Mesenchymal stem cell (in vitro differentiated cells and primary cell): ENCODE measurements at regions not wholly inside any gene's neighbourhood (a gene's known extent, or its start where the extent isn't known, plus 50 kb on each side); places are given as distances from the start of the nearest gene placed in this dataset.

ENCODE experiments used
- DNase-seq: peaks from one replicate; pipeline ENCODE4 v3.0.0-alpha.2; 2013
- H2AFZ ChIP-seq: one replicate; pipeline ENCODE4 v1.6.1; 2013; ENCODE audit warnings: low read depth, mild to moderate bottlenecking, control low read depth, inconsistent platforms, low read length, moderate library complexity
- H2AK5ac ChIP-seq: 2 replicates; pipeline ENCODE4 v1.6.1; 2013; ENCODE audit warnings: low read length, moderate library complexity, mild to moderate bottlenecking, inconsistent platforms; ENCODE audit not compliant: severe bottlenecking
- H2BK120ac ChIP-seq: one replicate; pipeline ENCODE4 v1.6.1; 2013; ENCODE audit warnings: low read depth, mild to moderate bottlenecking, inconsistent platforms, low read length, moderate library complexity
- H2BK12ac ChIP-seq, 2 experiments: one replicate each; pipeline ENCODE4 v1.6.1; 2013; ENCODE audit warnings: inconsistent platforms in 2 of 2, low read length in 2 of 2, mild to moderate bottlenecking in 2 of 2, moderate library complexity in 2 of 2, control low read depth in 1 of 2
- H2BK15ac ChIP-seq: one replicate; pipeline ENCODE4 v1.6.1; 2013; ENCODE audit warnings: mild to moderate bottlenecking, low read depth, inconsistent platforms; ENCODE audit not compliant: poor library complexity, severe bottlenecking
- H2BK5ac ChIP-seq: 2 replicates; pipeline ENCODE4 v1.6.1; 2013; ENCODE audit warnings: low read depth, mild to moderate bottlenecking, low read length, control low read depth, inconsistent platforms; ENCODE audit not compliant: poor library complexity, severe bottlenecking
- H3K14ac ChIP-seq, 2 experiments: one replicate each; pipeline ENCODE4 v1.6.1; 2013; ENCODE audit warnings: inconsistent platforms in 2 of 2, low read length in 2 of 2, control low read depth in 1 of 2, mild to moderate bottlenecking in 1 of 2, moderate library complexity in 1 of 2
- H3K18ac ChIP-seq, 2 experiments: one replicate each; pipeline ENCODE4 v1.6.1; 2013; ENCODE audit warnings: inconsistent platforms in 2 of 2, low read length in 2 of 2, control low read depth in 1 of 2, low read depth in 1 of 2, mild to moderate bottlenecking in 1 of 2
- H3K23ac ChIP-seq, 2 experiments: one replicate each; pipeline ENCODE4 v1.6.1; 2013; ENCODE audit warnings: inconsistent platforms in 2 of 2, low read length in 2 of 2, mild to moderate bottlenecking in 2 of 2, moderate library complexity in 2 of 2, control low read depth in 1 of 2
- H3K27ac ChIP-seq: 2 replicates; pipeline ENCODE4 v1.5.1; 2013; ENCODE audit warnings: mild to moderate bottlenecking, moderate library complexity, low read length, control low read depth, inconsistent platforms; ENCODE audit not compliant: poor library complexity, severe bottlenecking
- H3K27me3 ChIP-seq, 2 experiments: 2 replicates each; pipeline versions ENCODE4 v1.6.1 to v1.7.0; 2013; ENCODE audit warnings: low read length in 2 of 2, mild to moderate bottlenecking in 2 of 2, moderate library complexity in 2 of 2, control low read depth in 1 of 2, inconsistent platforms in 1 of 2; ENCODE audit not compliant: control insufficient read depth in 1 of 2, insufficient read depth in 1 of 2
- H3K36me3 ChIP-seq, 2 experiments: 2 replicates each; pipeline versions ENCODE4 v1.6.1 to v1.7.0; 2013; ENCODE audit warnings: low read length in 2 of 2, control low read depth in 1 of 2, inconsistent platforms in 1 of 2, low read depth in 1 of 2, mild to moderate bottlenecking in 1 of 2; ENCODE audit not compliant: insufficient read depth in 2 of 2, control insufficient read depth in 1 of 2
- H3K4ac ChIP-seq, 2 experiments: one replicate each; pipeline ENCODE4 v1.6.1; 2013; ENCODE audit warnings: inconsistent platforms in 2 of 2, low read length in 2 of 2, mild to moderate bottlenecking in 2 of 2, moderate library complexity in 2 of 2, control low read depth in 1 of 2, low read depth in 1 of 2
- H3K4me1 ChIP-seq: 2 replicates; pipeline ENCODE4 v1.6.1; 2013; ENCODE audit warnings: low read depth, low read length, control low read depth; ENCODE audit not compliant: control insufficient read depth, insufficient read depth
- H3K4me2 ChIP-seq: 2 replicates; pipeline ENCODE4 v1.6.1; 2013; ENCODE audit warnings: low read length, mild to moderate bottlenecking, inconsistent platforms; ENCODE audit not compliant: poor library complexity, severe bottlenecking
- H3K4me3 ChIP-seq, 2 experiments: 2 replicates each; pipeline versions ENCODE4 v1.5.1 to v1.7.0; 2013; ENCODE audit warnings: low read length in 2 of 2, mild to moderate bottlenecking in 2 of 2, control low read depth in 1 of 2, low read depth in 1 of 2; ENCODE audit not compliant: insufficient read depth in 1 of 2
- H3K79me1 ChIP-seq: replicated peaks from 2 replicates; pipeline ENCODE4 v1.6.1; 2013; ENCODE audit warnings: mild to moderate bottlenecking, control low read depth, low read length, inconsistent platforms; ENCODE audit not compliant: poor library complexity, severe bottlenecking
- H3K9ac ChIP-seq: 2 replicates; pipeline ENCODE4 v1.7.0; 2013; ENCODE audit warnings: mild to moderate bottlenecking, low read length, moderate library complexity
- H3K9me3 ChIP-seq: 2 replicates; pipeline ENCODE4 v1.7.0; 2013; ENCODE audit warnings: mild to moderate bottlenecking, low read length; ENCODE audit not compliant: control insufficient read depth
- H4K8ac ChIP-seq: one replicate; pipeline ENCODE4 v1.6.1; 2013; ENCODE audit warnings: inconsistent platforms, mild to moderate bottlenecking, low read length, moderate library complexity
- H4K91ac ChIP-seq: one replicate; pipeline ENCODE4 v1.6.1; 2013; ENCODE audit warnings: mild to moderate bottlenecking, low read length, inconsistent platforms
- WGBS: methylation state at CpG from one replicate; pipeline ENCODE4 v1.1.7; 2013; ENCODE audit warnings: mixed read lengths; 5-methylcytosine and 5-hydroxymethylcytosine counted together

DNA sequence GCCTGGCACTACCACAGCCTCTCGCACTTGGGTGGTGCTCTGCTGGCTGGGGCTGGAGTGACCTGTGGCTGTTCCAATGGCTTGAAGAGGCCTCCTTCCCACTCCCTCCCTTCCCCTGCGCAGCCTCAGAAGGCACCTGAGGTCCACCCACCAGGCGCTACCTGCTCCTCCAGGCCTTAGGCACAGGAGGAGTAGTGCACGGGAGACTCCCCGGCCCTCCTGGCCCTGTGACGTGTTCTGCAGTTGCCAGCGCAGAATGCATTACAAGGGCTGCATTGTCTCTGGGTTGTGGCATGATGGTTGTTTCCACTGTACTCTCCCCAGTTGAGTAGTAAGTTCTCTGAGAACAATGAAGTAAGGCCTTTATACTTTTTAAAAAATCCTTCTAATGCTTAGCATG, 128.6 kb downstream of the TEX29 start:
- Histone ChIP-seq H3K27ac (no peak overlapping the region), H3K36me3 (no peaks in the 10 kb centered on the region), H2BK120ac (no peak overlapping the region), H3K23ac (no peak overlapping the region), H3K9me3 (peaks cover 22% of the 10 kb centered on the region), H3K4ac (no peak overlapping the region), H2BK15ac (no peak overlapping the region), H2AK5ac (no peak overlapping the region), H3K4me2 (no peak overlapping the region), H2AFZ (no peak overlapping the region), H3K14ac (no peak overlapping the region), H3K4me3 (no peak overlapping the region), H4K8ac (no peak overlapping the region), H3K4me1 (no peaks in the 10 kb centered on the region), H3K79me1 (no peaks in the 10 kb centered on the region), H2BK5ac (no peak overlapping the region), H3K18ac (no peak overlapping the region), H3K27me3 (no peaks in the 10 kb centered on the region), H2BK12ac (no peak overlapping the region), H3K9ac (no peak overlapping the region), H4K91ac (no peak overlapping the region)
- WGBS, result 90% methylated on average over 7 of the region's 7 CpGs
- DNase-seq, result no peak

DNA sequence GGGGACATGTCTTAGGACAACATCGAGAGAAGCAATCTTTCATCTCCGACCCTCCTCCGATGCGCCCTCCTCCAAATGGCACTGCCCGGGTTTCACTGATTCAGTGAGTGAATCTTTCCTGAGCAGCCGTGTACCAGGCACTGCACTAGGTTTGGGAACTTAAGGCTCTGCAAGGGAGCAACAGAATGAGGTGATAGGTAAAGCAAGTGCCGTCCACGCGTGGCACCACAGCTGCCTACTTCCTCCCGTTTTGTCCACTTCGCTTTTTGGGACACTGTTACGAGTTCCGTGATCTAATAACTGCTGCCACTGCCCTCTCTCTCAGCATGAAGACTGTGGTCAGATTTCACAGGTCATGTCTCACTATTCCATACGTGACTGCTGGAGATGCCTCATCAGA, 131.0 kb downstream of the TEX29 start:
- peaks cover 24% of the 10 kb centered on the region for H3K9me3 ChIP-seq
- H3K4me2 ChIP-seq, result no peak overlapping the region
- 90% methylated on average over 14 of the region's 14 CpGs for WGBS
- H2BK120ac ChIP-seq, result no peak overlapping the region
- H3K4ac ChIP-seq, result no peak overlapping the region
- H2BK5ac ChIP-seq, result no peak overlapping the region
- no peak overlapping the region for H2AFZ ChIP-seq
- no peak overlapping the region for H3K4me3 ChIP-seq
- no peak overlapping the region for H3K9ac ChIP-seq
- no peak overlapping the region for H3K18ac ChIP-seq
- no peak overlapping the region for H3K23ac ChIP-seq
- H2BK12ac ChIP-seq, result no peak overlapping the region
- H3K27ac ChIP-seq, result no peak overlapping the region
- H4K8ac ChIP-seq, result no peak overlapping the region
- no peaks in the 10 kb centered on the region for H3K27me3 ChIP-seq
- H3K79me1 ChIP-seq, result no peaks in the 10 kb centered on the region
- no peak overlapping the region for H2AK5ac ChIP-seq
- no peak overlapping the region for H3K14ac ChIP-seq
- no peaks in the 10 kb centered on the region for H3K36me3 ChIP-seq
- H2BK15ac ChIP-seq, result no peak overlapping the region
- H4K91ac ChIP-seq, result no peak overlapping the region
- no peak for DNase-seq
- no peaks in the 10 kb centered on the region for H3K4me1 ChIP-seq

DNA sequence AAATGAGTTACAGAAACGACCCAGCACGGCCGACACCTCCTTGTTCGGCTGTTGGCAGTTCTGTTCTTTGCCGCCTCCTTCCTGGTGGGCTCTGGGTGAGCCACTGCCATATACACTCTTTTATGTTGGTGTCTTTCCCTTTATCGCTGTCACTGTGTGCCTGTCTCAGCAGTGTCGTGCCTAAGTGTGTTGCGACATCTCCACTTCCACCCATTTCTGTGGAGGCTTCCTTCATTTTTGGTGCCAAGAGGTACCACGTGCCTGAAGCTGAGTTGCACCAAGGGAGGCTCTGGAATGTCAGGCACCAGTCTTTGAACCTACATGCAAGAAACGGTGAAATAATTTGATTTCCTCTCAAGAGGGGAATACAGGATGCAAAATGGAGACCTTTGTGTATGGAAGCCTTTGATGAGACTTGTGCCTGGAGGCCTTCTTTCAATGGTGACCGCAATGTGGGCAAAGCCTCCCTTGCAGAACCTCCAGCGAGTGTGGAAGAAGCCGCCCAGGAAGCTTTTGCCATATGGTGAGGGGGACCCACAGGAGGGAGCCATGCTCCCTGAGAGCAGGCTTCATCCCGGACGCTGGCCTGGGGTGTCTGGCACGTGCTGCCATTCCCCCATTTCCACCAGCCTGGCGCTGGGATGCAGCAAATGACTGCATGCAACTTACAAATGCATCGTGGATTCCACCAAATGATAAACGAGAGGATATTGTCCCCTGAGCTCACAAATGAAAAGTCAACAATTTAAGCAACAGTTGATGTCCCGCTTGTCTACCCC, 136.2 kb downstream of the TEX29 start:
- no peak overlapping the region for H2BK120ac ChIP-seq
- no peak overlapping the region for H3K4ac ChIP-seq
- H3K79me1 ChIP-seq, result no peaks in the 10 kb centered on the region
- DNase-seq, result no peak
- H3K23ac ChIP-seq, result no peak overlapping the region
- no peak overlapping the region for H4K91ac ChIP-seq
- peaks cover 3% of the 10 kb centered on the region for H3K9me3 ChIP-seq
- peaks cover 0 to 34% of the 10 kb centered on the region in 2 experiments for H3K27me3 ChIP-seq
- no peak overlapping the region for H2BK5ac ChIP-seq
- H3K4me1 ChIP-seq, result no peaks in the 10 kb centered on the region
- H2BK12ac ChIP-seq, result no peak overlapping the region
- H3K4me2 ChIP-seq, result no peak overlapping the region
- H3K18ac ChIP-seq, result no peak overlapping the region
- no peak overlapping the region for H2AK5ac ChIP-seq
- no peak overlapping the region for H2BK15ac ChIP-seq
- no peak overlapping the region for H2AFZ ChIP-seq
- no peak overlapping the region for H3K4me3 ChIP-seq
- no peak overlapping the region for H3K14ac ChIP-seq
- WGBS, result 85% methylated on average over 20 of the region's 20 CpGs
- no peaks in the 10 kb centered on the region for H3K36me3 ChIP-seq
- no peak overlapping the region for H4K8ac ChIP-seq
- H3K9ac ChIP-seq, result no peak overlapping the region
- no peak overlapping the region for H3K27ac ChIP-seq

DNA sequence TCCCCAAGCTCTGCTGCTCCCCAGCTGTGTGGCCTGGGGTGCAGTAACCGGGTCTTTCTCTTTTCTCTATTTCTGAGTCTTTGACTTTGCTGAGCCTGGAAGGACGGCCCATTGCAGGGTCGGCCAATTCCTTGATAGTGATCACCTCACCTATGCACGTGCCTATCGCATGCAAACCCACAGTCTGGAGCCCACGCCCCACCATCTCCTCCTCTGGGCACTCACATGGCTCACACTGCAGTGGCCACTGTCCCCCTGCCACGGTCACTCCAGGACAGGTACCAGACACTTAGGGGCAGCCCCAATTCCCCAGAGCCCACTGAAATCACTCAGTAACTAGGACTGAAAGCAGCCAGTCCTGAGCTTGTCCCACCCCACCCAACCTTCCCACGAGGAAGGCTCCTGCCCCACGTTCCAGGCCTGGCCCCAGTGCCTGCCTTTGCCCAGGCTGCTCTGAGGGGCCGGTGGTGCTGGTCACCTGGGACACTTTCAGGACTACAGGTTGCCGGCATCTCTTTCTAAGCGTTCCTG, 137.6 kb downstream of the TEX29 start:
- DNase-seq, result no peak
- H2BK12ac ChIP-seq, result no peak overlapping the region
- H3K36me3 ChIP-seq, result no peaks in the 10 kb centered on the region
- WGBS, result 81% methylated on average over 12 of the region's 12 CpGs
- no peak overlapping the region for H2BK5ac ChIP-seq
- no peak overlapping the region for H2BK15ac ChIP-seq
- no peaks in the 10 kb centered on the region for H3K79me1 ChIP-seq
- H3K14ac ChIP-seq, result no peak overlapping the region
- no peak overlapping the region for H3K4me3 ChIP-seq
- H3K9ac ChIP-seq, result no peak overlapping the region
- H3K4me1 ChIP-seq, result no peaks in the 10 kb centered on the region
- H2AK5ac ChIP-seq, result no peak overlapping the region
- H3K27ac ChIP-seq, result no peak overlapping the region
- peaks cover 3% of the 10 kb centered on the region for H3K9me3 ChIP-seq
- peaks cover 0 to 44% of the 10 kb centered on the region in 2 experiments for H3K27me3 ChIP-seq
- H3K4ac ChIP-seq, result no peak overlapping the region
- H3K18ac ChIP-seq, result no peak overlapping the region
- H3K23ac ChIP-seq, result no peak overlapping the region
- no peak overlapping the region for H4K8ac ChIP-seq
- H4K91ac ChIP-seq, result no peak overlapping the region
- no peak overlapping the region for H2BK120ac ChIP-seq
- H2AFZ ChIP-seq, result no peak overlapping the region
- no peak overlapping the region for H3K4me2 ChIP-seq
